Liver (tissue), 8 donors: ENCODE measurements at regions not wholly inside any gene's neighbourhood (a gene's known extent, or its start where the extent isn't known, plus 50 kb on each side); places are given as distances from the start of the nearest gene placed in this dataset.

Experiments
- DNase-seq: peaks from one replicate; pipeline ENCODE4 v3.0.0-alpha.2; 2017; ENCODE audit warnings: low spot score
- H3K27ac ChIP-seq, 2 donors: one replicate each; pipeline ENCODE4 v1.7.0; 2013; ENCODE audit warnings: inconsistent platforms in 2 of 2, low read length in 2 of 2, control low read depth in 1 of 2, low read depth in 1 of 2, mild to moderate bottlenecking in 1 of 2
- H3K27me3 ChIP-seq, 4 donors: one replicate each; pipeline versions ENCODE4 v1.6.1 to v1.7.0; 2013; ENCODE audit warnings: low read length in 3 of 4, inconsistent platforms in 1 of 4, mild to moderate bottlenecking in 1 of 4, moderate library complexity in 1 of 4; ENCODE audit not compliant: control insufficient read depth in 4 of 4, insufficient read depth in 4 of 4
- H3K36me3 ChIP-seq, 4 donors: one replicate each; pipeline versions ENCODE4 v1.6.1 to v1.7.0; 2013; ENCODE audit warnings: low read length in 3 of 4, mild to moderate bottlenecking in 3 of 4, low read depth in 1 of 4, moderate library complexity in 1 of 4; ENCODE audit not compliant: control insufficient read depth in 4 of 4, insufficient read depth in 3 of 4
- H3K4me1 ChIP-seq, 4 donors: one replicate each; pipeline versions ENCODE4 v1.6.1 to v1.7.0; 2013; ENCODE audit warnings: low read length in 3 of 4, mild to moderate bottlenecking in 3 of 4, moderate library complexity in 1 of 4; ENCODE audit not compliant: control insufficient read depth in 4 of 4, insufficient read depth in 4 of 4
- H3K4me3 ChIP-seq, 3 donors: one replicate each; pipeline versions ENCODE4 v1.6.1 to v1.7.0; 2013; ENCODE audit warnings: low read length in 3 of 3, control low read depth in 1 of 3, low read depth in 1 of 3, mild to moderate bottlenecking in 1 of 3
- H3K9ac ChIP-seq, 2 donors: one replicate each; pipeline ENCODE4 v1.7.0; 2013; ENCODE audit warnings: low read length in 2 of 2, mild to moderate bottlenecking in 2 of 2, moderate library complexity in 2 of 2, control low read depth in 1 of 2, low read depth in 1 of 2
- H3K9me3 ChIP-seq, 4 donors: one replicate each; pipeline versions ENCODE4 v1.6.1 to v1.7.0; 2013; ENCODE audit warnings: low read length in 3 of 4; ENCODE audit not compliant: control insufficient read depth in 4 of 4
- ATF3 ChIP-seq: IDR thresholded peaks from 2 replicates; pipeline ENCODE4 v1.6.1; 2016; ENCODE audit warnings: antibody characterized with exemption
- EGR1 ChIP-seq, 2 donors: IDR thresholded peaks; 2 replicates each; pipeline ENCODE4 v1.6.1; 2016 to 2018; ENCODE audit warnings: antibody characterized with exemption in 2 of 2, low read depth in 2 of 2
- FOXA2 ChIP-seq: IDR thresholded peaks from 2 replicates; pipeline ENCODE4 v1.6.1; 2016; ENCODE audit warnings: antibody characterized with exemption
- GABPA ChIP-seq, 2 donors: IDR thresholded peaks in 1 of 2; conservative IDR thresholded peaks in 1 of 2; 2 replicates each; pipeline ENCODE4 v1.6.1; 2016; ENCODE audit warnings: antibody characterized with exemption in 2 of 2, mild to moderate bottlenecking in 1 of 2, moderate library complexity in 1 of 2
- HNF4A ChIP-seq, 2 donors: conservative IDR thresholded peaks; 2 replicates each; pipeline ENCODE4 v1.6.1; 2016; ENCODE audit warnings: antibody characterized with exemption in 2 of 2, mild to moderate bottlenecking in 2 of 2
- HNF4G ChIP-seq: IDR thresholded peaks from 2 replicates; pipeline ENCODE4 v1.6.1; 2016; ENCODE audit warnings: antibody characterized with exemption
- NR2F2 ChIP-seq: IDR thresholded peaks from 2 replicates; pipeline ENCODE4 v1.6.1; 2016; ENCODE audit warnings: antibody characterized with exemption
- RAD21 ChIP-seq, 2 donors: IDR thresholded peaks; 2 replicates each; pipeline ENCODE4 v1.6.1; 2016; ENCODE audit warnings: antibody characterized with exemption in 2 of 2, mild to moderate bottlenecking in 2 of 2
- REST ChIP-seq: IDR thresholded peaks from 2 replicates; pipeline ENCODE4 v1.6.1; 2016; ENCODE audit warnings: antibody characterized with exemption, mild to moderate bottlenecking
- RXRA ChIP-seq, 2 donors: IDR thresholded peaks; 2 replicates each; pipeline ENCODE4 v1.6.1; 2017 to 2018; ENCODE audit warnings: antibody characterized with exemption in 2 of 2, mild to moderate bottlenecking in 1 of 2
- SP1 ChIP-seq: IDR thresholded peaks from 2 replicates; pipeline ENCODE4 v1.6.1; 2018; ENCODE audit warnings: antibody characterized with exemption, mild to moderate bottlenecking
- YY1 ChIP-seq: IDR thresholded peaks from 2 replicates; pipeline ENCODE4 v1.6.1; 2016; ENCODE audit warnings: antibody characterized with exemption, mild to moderate bottlenecking
- WGBS: extraction: QIAGEN DNeasy Blood & Tissue Kit; methylation state at CpG from one replicate; pipeline ENCODE4 v1.1.7; 2013; 5-methylcytosine and 5-hydroxymethylcytosine counted together
- TF ChIP-seq, protein P1 (sequence below): IDR thresholded peaks from 2 replicates; pipeline ENCODE4 v1.6.1; 2016; ENCODE audit warnings: antibody characterized with exemption
- TF ChIP-seq, protein P2 (sequence below): fragments of 150-350 bp; IDR thresholded peaks from 2 replicates; pipeline ENCODE4 v1.5.1; 2017; ENCODE audit warnings: improper control_type of control experiment, low read depth, low read length; ENCODE audit not compliant: missing input control
- donor health status: healthy.
- donor health status: healthy.
- donor health status: healthy.
- donor health status: healthy.
- donor health status: healthy.

- no peak for TF ChIP-seq RAD21 (IDR thresholded peaks at IDR 0.05)
- TF ChIP-seq, protein P1, sequence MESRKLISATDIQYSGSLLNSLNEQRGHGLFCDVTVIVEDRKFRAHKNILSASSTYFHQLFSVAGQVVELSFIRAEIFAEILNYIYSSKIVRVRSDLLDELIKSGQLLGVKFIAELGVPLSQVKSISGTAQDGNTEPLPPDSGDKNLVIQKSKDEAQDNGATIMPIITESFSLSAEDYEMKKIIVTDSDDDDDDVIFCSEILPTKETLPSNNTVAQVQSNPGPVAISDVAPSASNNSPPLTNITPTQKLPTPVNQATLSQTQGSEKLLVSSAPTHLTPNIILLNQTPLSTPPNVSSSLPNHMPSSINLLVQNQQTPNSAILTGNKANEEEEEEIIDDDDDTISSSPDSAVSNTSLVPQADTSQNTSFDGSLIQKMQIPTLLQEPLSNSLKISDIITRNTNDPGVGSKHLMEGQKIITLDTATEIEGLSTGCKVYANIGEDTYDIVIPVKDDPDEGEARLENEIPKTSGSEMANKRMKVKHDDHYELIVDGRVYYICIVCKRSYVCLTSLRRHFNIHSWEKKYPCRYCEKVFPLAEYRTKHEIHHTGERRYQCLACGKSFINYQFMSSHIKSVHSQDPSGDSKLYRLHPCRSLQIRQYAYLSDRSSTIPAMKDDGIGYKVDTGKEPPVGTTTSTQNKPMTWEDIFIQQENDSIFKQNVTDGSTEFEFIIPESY = no peak
- Histone ChIP-seq H3K4me1 (no peaks in the 10 kb centered on the region), H3K4me3 (no peak overlapping the region), H3K27ac (no peak overlapping the region), H3K9me3 (no peaks in the 10 kb centered on the region), H3K36me3 (no peaks in the 10 kb centered on the region), H3K27me3 (no peaks in the 10 kb centered on the region), H3K9ac (no peak overlapping the region)
- 90% methylated on average over 10 of the region's 10 CpGs for WGBS
- DNase-seq = no peak
These were observed 86.8 kb upstream of the UXS1 start for GRCh38 chr2:106280722-106281446.

DNA sequence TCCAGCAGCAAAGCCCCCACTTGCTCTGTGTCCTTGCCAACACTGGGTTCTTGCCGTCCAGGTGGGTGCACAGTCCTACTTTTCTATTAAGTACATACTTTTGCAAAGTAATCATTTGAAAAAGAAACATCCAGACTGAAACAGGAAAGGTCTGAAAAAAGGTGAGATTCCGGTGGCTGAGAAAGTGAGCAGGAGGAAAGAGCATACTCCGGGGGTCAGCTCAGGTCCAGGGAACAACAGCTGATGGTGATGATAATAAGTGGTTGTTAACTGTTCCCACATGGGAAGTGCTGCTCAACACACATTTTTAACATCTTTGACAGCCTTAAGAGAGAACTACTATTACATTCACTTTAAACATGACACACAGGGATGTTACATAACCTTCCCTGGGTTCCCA is 86.1 kb upstream of the UXS1 start:
- WGBS = 63% methylated on average over 3 of the region's 3 CpGs
- Histone ChIP-seq H3K4me3 (no peak overlapping the region), H3K27ac (no peak overlapping the region)

GRCh38 chr2:106278112-106278876 is 84.2 kb upstream of the UXS1 start:
- no peaks in the 10 kb centered on the region for H3K27me3 ChIP-seq
- no peaks in the 10 kb centered on the region for H3K4me1 ChIP-seq
- no peaks in the 10 kb centered on the region for H3K36me3 ChIP-seq
- H3K9ac ChIP-seq = no peak overlapping the region
- H3K4me3 ChIP-seq = no peak overlapping the region
- H3K27ac ChIP-seq = no peak overlapping the region
- TF ChIP-seq HNF4G (no peak), HNF4A (conservative IDR thresholded peaks at IDR 0.05) (no peak), NR2F2 (no peak), REST (no peak), YY1 (no peak), EGR1 (IDR thresholded peaks at IDR 0.05; ENCODE audit: low read depth in 2 of 2) (no peak), RXRA (IDR thresholded peaks at IDR 0.05) (no peak), FOXA2 (no peak), RAD21 (IDR thresholded peaks at IDR 0.05) (no peak), ATF3 (no peak), SP1 (no peak)
- TF ChIP-seq, protein P2, sequence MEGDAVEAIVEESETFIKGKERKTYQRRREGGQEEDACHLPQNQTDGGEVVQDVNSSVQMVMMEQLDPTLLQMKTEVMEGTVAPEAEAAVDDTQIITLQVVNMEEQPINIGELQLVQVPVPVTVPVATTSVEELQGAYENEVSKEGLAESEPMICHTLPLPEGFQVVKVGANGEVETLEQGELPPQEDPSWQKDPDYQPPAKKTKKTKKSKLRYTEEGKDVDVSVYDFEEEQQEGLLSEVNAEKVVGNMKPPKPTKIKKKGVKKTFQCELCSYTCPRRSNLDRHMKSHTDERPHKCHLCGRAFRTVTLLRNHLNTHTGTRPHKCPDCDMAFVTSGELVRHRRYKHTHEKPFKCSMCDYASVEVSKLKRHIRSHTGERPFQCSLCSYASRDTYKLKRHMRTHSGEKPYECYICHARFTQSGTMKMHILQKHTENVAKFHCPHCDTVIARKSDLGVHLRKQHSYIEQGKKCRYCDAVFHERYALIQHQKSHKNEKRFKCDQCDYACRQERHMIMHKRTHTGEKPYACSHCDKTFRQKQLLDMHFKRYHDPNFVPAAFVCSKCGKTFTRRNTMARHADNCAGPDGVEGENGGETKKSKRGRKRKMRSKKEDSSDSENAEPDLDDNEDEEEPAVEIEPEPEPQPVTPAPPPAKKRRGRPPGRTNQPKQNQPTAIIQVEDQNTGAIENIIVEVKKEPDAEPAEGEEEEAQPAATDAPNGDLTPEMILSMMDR = no peak
- DNase-seq = no peak
- 68% methylated on average over 6 of the region's 6 CpGs for WGBS
- H3K9me3 ChIP-seq = no peaks in the 10 kb centered on the region

More for the DNA sequence above, 86.1 kb upstream of the UXS1 start:
- H3K9me3 ChIP-seq = no peaks in the 10 kb centered on the region
- H3K27me3 ChIP-seq = no peaks in the 10 kb centered on the region
- no peaks in the 10 kb centered on the region for H3K36me3 ChIP-seq
- no peaks in the 10 kb centered on the region for H3K4me1 ChIP-seq
- H3K9ac ChIP-seq = no peak overlapping the region
- no peak for TF ChIP-seq GABPA (IDR thresholded peaks at IDR 0.05 in 1 of 2, conservative IDR thresholded peaks at IDR 0.05 in 1 of 2)
- DNase-seq = no peak
